C4-2B (cell line): ENCODE measurements at regions not wholly inside any gene's neighbourhood (a gene's known extent, or its start where the extent isn't known, plus 50 kb on each side); places are given as distances from the start of the nearest gene placed in this dataset.

ENCODE experiments used
- H3K27ac ChIP-seq: fragments of 450-650 bp; 2 replicates; pipeline ENCODE4 v1.5.1; 2017
- ZFX ChIP-seq: fragments of 450-650 bp; IDR thresholded peaks from 2 replicates; pipeline ENCODE4 v1.6.1; 2017
- TF ChIP-seq, protein P1 (sequence below): fragments of 450-650 bp; conservative IDR thresholded peaks from 2 replicates; pipeline ENCODE4 v1.5.1; 2017; ENCODE audit warnings: mild to moderate bottlenecking

DNA sequence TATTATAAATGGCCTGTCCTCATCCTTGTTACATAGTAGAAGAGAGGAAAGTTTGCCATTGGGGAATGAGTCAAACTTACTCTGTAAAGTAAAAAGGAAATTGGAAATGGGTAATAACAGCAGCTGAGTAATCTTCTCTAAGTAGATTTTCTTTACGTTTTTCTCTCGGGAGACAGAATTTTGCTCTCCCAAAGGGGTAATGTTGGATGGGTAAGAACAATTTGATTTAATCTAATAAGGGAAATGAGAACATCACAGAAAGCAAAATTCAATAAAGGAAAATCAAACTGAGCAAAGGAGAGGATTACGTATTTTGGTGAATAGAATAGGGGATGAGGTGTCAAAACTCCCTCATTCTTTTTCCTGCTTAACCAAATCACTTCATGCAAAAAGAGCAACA, 283.1 kb upstream of the FOXG1 start:
- TF ChIP-seq ZFX: no peak
- TF ChIP-seq, protein P1, sequence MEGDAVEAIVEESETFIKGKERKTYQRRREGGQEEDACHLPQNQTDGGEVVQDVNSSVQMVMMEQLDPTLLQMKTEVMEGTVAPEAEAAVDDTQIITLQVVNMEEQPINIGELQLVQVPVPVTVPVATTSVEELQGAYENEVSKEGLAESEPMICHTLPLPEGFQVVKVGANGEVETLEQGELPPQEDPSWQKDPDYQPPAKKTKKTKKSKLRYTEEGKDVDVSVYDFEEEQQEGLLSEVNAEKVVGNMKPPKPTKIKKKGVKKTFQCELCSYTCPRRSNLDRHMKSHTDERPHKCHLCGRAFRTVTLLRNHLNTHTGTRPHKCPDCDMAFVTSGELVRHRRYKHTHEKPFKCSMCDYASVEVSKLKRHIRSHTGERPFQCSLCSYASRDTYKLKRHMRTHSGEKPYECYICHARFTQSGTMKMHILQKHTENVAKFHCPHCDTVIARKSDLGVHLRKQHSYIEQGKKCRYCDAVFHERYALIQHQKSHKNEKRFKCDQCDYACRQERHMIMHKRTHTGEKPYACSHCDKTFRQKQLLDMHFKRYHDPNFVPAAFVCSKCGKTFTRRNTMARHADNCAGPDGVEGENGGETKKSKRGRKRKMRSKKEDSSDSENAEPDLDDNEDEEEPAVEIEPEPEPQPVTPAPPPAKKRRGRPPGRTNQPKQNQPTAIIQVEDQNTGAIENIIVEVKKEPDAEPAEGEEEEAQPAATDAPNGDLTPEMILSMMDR: no peak
- no peak overlapping the region for H3K27ac ChIP-seq

DNA sequence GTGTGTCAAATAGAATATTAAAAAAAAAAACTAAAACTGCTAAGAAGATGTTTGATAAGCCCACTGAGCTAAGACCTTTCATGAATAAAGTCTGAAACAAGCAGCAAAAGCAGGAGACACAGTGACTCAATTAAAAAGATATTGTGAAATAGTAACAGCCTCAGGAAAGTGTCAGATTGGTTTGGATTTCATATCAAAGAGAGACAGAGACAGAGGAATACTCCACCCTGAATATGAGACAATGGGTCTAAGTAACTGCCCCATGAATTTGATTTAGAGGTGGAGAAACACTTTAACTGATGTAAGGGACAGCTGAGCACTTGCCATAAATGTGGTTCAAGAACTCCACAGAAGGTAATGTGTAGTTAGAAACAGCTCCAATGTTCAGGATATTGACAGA, 277.9 kb upstream of the FOXG1 start:
- H3K27ac ChIP-seq: no peak overlapping the region
- TF ChIP-seq ZFX: no peak
- TF ChIP-seq, protein P1: no peak

DNA sequence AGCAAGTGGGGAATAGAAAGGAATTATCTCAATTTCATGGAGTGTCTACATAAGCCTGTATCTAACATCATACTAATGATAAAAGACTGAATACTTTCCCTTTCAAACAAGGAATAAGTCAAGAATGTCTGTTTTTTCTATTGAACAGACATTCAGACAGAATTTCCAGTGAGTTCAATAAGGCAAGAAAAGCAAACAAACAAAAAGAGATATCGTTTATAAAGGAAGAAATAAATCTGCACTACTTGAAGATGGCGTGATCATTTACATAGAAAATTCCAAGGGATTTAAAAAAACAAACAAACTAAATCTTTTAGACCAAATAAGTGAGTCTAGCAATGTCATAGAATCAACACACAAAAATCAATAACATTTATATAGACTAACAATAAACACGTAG, 273.1 kb upstream of the FOXG1 start:
- TF ChIP-seq, protein P1: no peak
- TF ChIP-seq ZFX: no peak
- H3K27ac ChIP-seq: no peak overlapping the region

DNA sequence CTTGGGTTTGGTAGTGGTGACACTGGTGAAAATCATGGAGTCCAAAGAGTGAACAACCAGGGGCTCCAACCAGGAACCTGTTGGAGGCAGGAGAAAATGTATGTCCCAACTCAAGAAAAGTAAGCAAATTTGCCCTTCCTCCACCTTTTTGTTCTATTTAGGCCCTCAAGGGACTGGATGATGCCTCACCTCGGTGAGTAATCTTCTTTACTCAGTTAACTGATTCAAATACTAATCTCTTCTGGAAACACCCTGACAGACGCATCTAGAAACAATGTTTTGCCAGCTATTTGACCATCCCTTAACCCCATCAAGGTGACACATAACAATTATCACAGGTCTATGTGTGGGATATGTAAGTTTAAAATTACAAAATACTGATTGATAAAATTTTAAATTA, 272.4 kb upstream of the FOXG1 start:
- no peak overlapping the region for H3K27ac ChIP-seq
- TF ChIP-seq ZFX: no peak
- TF ChIP-seq, protein P1: no peak

DNA sequence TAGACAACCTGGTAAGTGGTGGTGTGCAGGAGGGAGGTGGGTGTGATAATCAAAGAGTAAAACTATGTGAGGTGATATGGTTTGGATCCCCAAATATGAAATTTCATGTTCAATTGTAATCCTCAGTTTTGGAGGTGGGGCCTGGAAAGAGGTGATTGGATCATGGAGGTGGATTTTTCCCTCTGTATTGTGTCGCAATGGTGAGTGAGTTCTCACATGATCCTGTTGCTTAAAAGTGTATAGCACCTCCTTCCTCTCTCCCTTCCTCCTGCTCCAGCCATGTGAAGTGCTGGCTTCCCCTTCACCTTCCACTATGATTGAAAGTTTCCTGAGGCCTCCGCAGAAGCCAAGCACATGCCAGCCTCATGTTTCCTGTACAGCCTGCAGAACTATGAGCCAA, 270.2 kb upstream of the FOXG1 start:
- TF ChIP-seq, protein P1: no peak
- no peak for TF ChIP-seq ZFX
- H3K27ac ChIP-seq: no peak overlapping the region

DNA sequence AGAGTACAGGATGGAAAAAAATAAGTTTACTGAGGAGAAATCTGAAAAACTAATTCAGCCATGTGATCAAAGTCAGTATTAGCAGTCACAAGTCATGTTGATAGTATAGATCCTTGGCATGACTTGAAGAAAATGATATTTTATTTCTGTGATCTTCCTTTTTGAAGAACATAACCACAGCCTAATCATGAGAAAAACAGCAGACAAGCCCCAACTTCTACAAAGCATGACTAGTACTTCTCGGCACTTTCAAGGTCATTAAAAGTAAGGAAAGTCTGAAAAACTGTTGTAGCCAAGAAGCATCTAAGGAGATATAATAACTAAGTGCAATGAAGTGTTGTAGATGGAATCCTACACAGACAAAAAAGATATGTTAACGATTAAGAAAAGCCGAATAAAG, 264.1 kb upstream of the FOXG1 start:
- TF ChIP-seq, protein P1: no peak
- no peak for TF ChIP-seq ZFX
- H3K27ac ChIP-seq: no peak overlapping the region

DNA sequence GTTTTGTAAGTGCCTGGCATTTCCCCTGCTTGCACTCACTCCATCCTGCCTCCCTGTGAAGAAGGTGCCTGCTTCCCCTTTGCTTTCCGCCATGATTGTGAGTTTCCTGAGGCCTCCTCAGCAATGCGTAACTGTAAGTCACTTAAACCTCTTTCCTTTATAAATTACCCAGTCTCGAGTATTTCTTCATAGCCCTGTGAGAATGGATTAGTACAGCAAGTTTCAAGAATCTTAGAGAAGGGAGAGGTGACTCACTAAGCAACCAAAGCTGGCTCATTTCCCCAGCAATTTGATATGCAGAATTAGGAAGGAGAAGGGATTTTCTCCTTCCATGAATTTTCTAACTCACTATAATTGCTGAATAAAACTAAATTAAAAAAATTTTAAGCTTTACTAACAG, 251.0 kb upstream of the FOXG1 start:
- no peak overlapping the region for H3K27ac ChIP-seq

More for the DNA sequence above, 251.0 kb upstream of the FOXG1 start:
- TF ChIP-seq, protein P1: no peak
- no peak for TF ChIP-seq ZFX
